ENCODE measurements at regions not wholly inside any gene's neighbourhood (a gene's known extent, or its start where the extent isn't known, plus 50 kb on each side); places are given as distances from the start of the nearest gene placed in this dataset.

DNA sequence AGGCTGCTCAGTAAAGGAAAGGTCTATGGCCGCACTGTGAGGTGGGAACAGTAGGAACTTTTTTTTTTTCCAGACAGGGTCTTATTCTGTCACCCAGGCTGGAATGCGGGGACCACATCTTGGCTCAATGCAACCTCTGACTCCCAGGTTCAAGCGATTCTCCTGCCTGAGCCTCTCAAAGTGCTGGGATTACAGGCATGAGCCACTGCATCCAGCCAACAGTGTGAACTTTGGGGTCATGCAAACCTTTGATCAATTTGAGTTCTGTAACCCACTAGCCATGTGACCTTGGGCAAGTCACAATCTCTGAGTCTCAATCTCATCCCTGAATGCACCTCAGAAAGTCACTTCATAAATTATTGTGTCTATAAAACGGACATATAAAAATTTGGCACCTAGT, 286.8 kb upstream of the CTNNB1 start:
- no peak for TF ChIP-seq POLR2A (IDR thresholded peaks at IDR 0.05)
- TF ChIP-seq, protein P1, sequence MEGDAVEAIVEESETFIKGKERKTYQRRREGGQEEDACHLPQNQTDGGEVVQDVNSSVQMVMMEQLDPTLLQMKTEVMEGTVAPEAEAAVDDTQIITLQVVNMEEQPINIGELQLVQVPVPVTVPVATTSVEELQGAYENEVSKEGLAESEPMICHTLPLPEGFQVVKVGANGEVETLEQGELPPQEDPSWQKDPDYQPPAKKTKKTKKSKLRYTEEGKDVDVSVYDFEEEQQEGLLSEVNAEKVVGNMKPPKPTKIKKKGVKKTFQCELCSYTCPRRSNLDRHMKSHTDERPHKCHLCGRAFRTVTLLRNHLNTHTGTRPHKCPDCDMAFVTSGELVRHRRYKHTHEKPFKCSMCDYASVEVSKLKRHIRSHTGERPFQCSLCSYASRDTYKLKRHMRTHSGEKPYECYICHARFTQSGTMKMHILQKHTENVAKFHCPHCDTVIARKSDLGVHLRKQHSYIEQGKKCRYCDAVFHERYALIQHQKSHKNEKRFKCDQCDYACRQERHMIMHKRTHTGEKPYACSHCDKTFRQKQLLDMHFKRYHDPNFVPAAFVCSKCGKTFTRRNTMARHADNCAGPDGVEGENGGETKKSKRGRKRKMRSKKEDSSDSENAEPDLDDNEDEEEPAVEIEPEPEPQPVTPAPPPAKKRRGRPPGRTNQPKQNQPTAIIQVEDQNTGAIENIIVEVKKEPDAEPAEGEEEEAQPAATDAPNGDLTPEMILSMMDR (IDR thresholded peaks at IDR 0.05), result no peak

GRCh38 chr3:40913192-40913591, 286.1 kb upstream of the CTNNB1 start:
- no peak overlapping the region for H3K4me3 ChIP-seq
- H3K27ac ChIP-seq, result no peak overlapping the region
- H3K36me3 ChIP-seq, result no peaks in the 10 kb centered on the region
- DNase-seq, result no peak
- intact Hi-C loops (cut with DNase I), result no loop called here
- H3K9me3 ChIP-seq, result no peaks in the 10 kb centered on the region
- H3K27me3 ChIP-seq, result no peaks in the 10 kb centered on the region
- TF ChIP-seq, protein P1 (IDR thresholded peaks at IDR 0.05), result no peak
- TF ChIP-seq POLR2A (IDR thresholded peaks at IDR 0.05), result no peak
- peaks cover 0 to 7% (median 0%) of the 10 kb centered on the region in 3 donors for H3K4me1 ChIP-seq
- WGBS, 2 donors, result 34 to 53% methylated on average over 2 to 3 of the region's 4 CpGs

More for the DNA sequence above, 286.8 kb upstream of the CTNNB1 start:
- H3K4me1 ChIP-seq, result peaks cover 0 to 7% (median 0%) of the 10 kb centered on the region in 3 donors
- intact Hi-C loops (cut with DNase I), result no loop called here
- no peak for DNase-seq
- H3K4me3 ChIP-seq, result no peak overlapping the region
- H3K27ac ChIP-seq, result no peak overlapping the region
- H3K9me3 ChIP-seq, result no peaks in the 10 kb centered on the region
- H3K27me3 ChIP-seq, result no peaks in the 10 kb centered on the region
- 82 to 91% methylated on average over 4 of the region's 4 CpGs for WGBS, 2 donors
- H3K36me3 ChIP-seq, result no peaks in the 10 kb centered on the region

GRCh38 chr3:40913641-40914040, 285.7 kb upstream of the CTNNB1 start:
- no peak for TF ChIP-seq POLR2A (IDR thresholded peaks at IDR 0.05)
- no peak overlapping the region for H3K27ac ChIP-seq
- no peaks in the 10 kb centered on the region for H3K27me3 ChIP-seq
- H3K9me3 ChIP-seq, result no peaks in the 10 kb centered on the region
- H3K4me3 ChIP-seq, result no peak overlapping the region
- no peak for DNase-seq
- H3K4me1 ChIP-seq, result peaks cover 0 to 7% (median 0%) of the 10 kb centered on the region in 3 donors
- intact Hi-C loops (cut with DNase I), result no loop called here
- no peaks in the 10 kb centered on the region for H3K36me3 ChIP-seq
- 61 to 67% methylated on average over 1 to 2 of the region's 2 CpGs for WGBS, 2 donors

- no peak for TF ChIP-seq POLR2A (IDR thresholded peaks at IDR 0.05)
- TF ChIP-seq, protein P1 (IDR thresholded peaks at IDR 0.05), result no peak
- DNase-seq, result no peak
- Histone ChIP-seq H3K36me3 (no peaks in the 10 kb centered on the region), H3K27me3 (no peaks in the 10 kb centered on the region), H3K4me1 (peaks cover 0 to 7% (median 0%) of the 10 kb centered on the region in 3 donors), H3K4me3 (no peak overlapping the region), H3K9me3 (no peaks in the 10 kb centered on the region), H3K27ac (no peak overlapping the region)
- intact Hi-C loops (cut with DNase I), result no loop called here
- 66 to 75% methylated on average over 2 of the region's 2 CpGs for WGBS, 2 donors
These were observed 284.8 kb upstream of the CTNNB1 start for GRCh38 chr3:40914475-40914874.

GRCh38 chr3:40915346-40915865, 283.9 kb upstream of the CTNNB1 start:
- Histone ChIP-seq H3K27me3 (no peaks in the 10 kb centered on the region), H3K9me3 (no peaks in the 10 kb centered on the region), H3K36me3 (no peaks in the 10 kb centered on the region), H3K4me3 (no peak overlapping the region), H3K27ac (no peak overlapping the region), H3K4me1 (peaks cover 0 to 7% (median 0%) of the 10 kb centered on the region in 3 donors)
- DNase-seq, result no peak
- intact Hi-C loops (cut with DNase I), result no loop called here
- WGBS, 2 donors, result 31 to 49% methylated on average over 6 of the region's 6 CpGs
- TF ChIP-seq, protein P1 (IDR thresholded peaks at IDR 0.05), result no peak
- TF ChIP-seq POLR2A (IDR thresholded peaks at IDR 0.05), result no peak

GRCh38 chr3:40920041-40920440, 279.3 kb upstream of the CTNNB1 start:
- WGBS, 2 donors, result 36 to 47% methylated on average over 1 to 2 of the region's 2 CpGs
- Histone ChIP-seq H3K9me3 (no peaks in the 10 kb centered on the region), H3K4me3 (no peak overlapping the region), H3K4me1 (no peaks in the 10 kb centered on the region), H3K27me3 (no peaks in the 10 kb centered on the region), H3K36me3 (no peaks in the 10 kb centered on the region), H3K27ac (no peak overlapping the region)
- no peak for DNase-seq
- intact Hi-C loops (cut with DNase I), result no loop called here
- no peak for TF ChIP-seq POLR2A (IDR thresholded peaks at IDR 0.05)
- TF ChIP-seq, protein P1 (IDR thresholded peaks at IDR 0.05), result no peak

All from esophagus squamous epithelium (tissue), 5 donors.